ENCODE measurements at regions not wholly inside any gene's neighbourhood (a gene's known extent, or its start where the extent isn't known, plus 50 kb on each side); places are given as distances from the start of the nearest gene placed in this dataset.
"Not testable (repeated sequence)": the region's sequence is repeated elsewhere in the genome, so short reads cannot be mapped to it uniquely, and the experiment has no call there.

- no peak for DNase-seq
These were observed 181.7 kb downstream of the ALG10 start for GRCh38 chr12:34203866-34204620.

DNA sequence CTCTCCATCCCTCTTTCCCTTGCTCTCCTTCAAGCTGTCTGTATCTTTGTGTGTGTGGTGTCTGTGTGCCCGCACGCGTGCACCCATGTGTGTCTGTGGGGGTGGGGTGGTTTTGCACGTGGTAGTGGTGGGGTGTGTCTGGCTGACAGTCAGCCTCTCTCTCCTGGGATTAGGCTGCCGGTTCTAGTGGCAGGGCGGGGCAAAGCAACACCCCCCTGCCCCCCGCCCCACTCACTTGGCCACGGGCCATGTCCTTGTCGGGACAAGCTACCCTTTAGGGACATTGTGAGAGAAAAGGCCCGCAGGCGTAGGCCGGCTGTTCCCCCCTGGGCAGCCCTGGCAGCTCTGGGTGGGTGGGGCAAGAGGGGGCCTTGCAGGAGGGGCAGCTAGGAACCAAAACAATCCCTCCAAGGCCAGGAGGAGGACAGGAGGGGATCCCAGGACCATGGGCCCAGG is 182.6 kb downstream of the ALG10 start:
- no peak for DNase-seq

DNA sequence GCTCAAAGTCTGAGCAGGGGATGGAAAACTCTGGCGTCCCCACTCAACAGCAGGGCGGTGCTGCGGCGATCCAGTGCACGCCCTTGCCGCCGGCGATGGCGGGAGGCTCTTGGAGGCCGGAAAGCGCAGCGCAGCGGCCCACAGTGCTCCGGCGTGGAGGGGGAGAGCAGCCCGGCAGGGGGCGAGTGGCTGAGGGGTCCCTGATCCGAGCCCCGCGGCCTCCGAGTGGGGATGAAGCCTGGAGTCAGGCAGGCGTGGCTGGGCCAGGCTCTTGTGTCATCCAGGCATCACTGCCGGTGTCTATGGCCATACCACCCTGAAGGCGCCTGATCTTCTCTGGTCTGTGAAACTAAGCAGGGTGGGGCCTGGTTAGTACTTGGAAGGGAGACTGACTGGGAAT is 183.1 kb downstream of the ALG10 start:
- no peak for DNase-seq

- no peak for DNase-seq
These were observed 183.9 kb downstream of the ALG10 start for GRCh38 chr12:34206061-34206785.

- DNase-seq = no peak
These were observed 185.6 kb downstream of the ALG10 start for GRCh38 chr12:34207858-34208257.

- no peak for DNase-seq
These were observed 186.3 kb downstream of the ALG10 start for GRCh38 chr12:34208331-34209258.

DNA sequence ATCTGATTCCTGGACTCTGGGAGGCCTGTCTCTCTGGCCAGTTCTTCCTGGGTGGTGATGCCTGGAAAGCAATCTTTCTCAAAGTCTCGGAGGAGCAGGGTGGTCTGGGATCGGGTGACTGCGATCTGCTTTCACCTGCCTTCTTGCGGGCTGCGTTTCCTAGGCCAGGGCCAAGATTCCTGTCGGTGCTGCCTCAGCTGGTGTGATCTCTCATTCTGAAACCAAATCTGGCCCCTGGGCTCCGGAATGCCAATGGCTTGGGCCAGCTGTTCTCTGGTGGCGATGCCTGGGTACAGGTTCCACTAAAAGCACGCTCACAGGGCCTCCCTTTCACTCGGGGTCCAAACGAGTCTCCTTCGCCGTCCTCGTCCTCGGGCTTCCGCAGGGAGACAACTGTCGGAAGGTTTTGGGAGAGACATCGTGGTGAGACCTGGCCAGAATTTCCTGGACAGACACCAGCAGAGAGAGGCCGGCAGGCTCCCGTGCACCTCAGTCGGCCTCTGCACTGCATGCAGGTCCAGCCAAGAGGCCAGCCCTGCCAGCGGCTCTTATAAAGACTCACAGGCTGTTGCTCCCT is 187.1 kb downstream of the ALG10 start:
- DNase-seq = no peak

- DNase-seq = no peak
These were observed 187.9 kb downstream of the ALG10 start for GRCh38 chr12:34210183-34210582.

DNA sequence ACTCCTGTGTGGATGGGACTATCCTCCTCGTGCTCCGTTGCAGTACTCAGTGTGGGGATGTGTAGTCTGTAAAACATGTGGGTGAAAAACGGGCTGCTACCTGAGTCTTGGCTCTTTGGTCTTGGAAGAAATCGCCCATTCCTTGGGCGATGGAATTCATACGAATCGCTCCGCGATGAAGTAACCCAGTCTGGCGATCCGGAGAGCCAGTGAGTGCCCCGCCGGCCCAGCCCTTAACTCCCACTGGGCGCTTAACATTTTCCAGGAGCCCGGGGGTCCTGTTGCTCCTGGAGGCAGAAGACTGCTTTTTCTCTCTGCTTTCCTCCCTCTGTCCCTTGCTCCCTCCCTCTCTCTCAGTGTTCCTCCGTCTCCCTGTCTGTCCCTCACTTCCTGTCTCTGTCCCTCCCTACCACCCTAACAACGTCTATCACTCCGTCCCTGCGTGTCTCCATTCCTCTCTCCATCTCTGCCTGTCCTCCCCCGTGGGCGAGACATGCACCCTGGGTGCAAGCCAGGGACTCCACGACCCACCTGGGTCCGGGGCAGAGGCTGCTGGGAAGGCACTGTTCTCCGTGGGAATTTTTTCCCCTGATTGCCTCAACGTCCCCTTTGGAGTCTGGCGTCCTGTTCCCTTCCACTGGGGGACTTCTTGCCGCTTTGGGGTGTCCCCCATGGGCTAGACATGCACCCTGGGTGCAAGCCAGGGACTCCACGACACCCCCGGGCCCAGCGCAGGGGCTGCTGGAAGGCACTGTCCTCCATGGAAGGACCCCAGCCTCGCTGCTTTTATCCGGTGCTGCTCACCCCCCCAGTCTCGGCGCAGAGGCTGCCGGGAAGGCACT is 188.6 kb downstream of the ALG10 start:
- DNase-seq = no peak

DNA sequence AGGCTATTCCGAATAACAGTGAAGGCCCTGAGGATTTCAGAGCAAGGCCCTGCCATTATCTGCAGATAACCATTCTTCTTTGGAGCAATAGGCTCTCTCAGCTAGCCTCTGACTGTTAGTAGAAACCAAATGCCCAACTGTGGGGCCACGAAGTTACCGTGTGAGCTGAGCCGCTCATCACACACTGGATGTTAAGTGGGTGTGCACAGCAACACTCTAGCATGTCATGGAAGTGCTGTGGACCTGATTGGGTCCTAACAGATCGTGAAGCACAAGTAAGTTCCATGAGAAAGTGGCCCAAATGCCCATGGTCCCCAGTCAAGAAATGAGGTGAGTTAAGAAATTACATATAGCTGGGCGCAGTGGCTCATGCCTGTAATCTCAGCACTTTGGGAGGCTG is 190.4 kb downstream of the ALG10 start:
- DNase-seq = no peak

GRCh38 chr12:34214011-34214410 is 191.7 kb downstream of the ALG10 start:
- no peak for DNase-seq

DNA sequence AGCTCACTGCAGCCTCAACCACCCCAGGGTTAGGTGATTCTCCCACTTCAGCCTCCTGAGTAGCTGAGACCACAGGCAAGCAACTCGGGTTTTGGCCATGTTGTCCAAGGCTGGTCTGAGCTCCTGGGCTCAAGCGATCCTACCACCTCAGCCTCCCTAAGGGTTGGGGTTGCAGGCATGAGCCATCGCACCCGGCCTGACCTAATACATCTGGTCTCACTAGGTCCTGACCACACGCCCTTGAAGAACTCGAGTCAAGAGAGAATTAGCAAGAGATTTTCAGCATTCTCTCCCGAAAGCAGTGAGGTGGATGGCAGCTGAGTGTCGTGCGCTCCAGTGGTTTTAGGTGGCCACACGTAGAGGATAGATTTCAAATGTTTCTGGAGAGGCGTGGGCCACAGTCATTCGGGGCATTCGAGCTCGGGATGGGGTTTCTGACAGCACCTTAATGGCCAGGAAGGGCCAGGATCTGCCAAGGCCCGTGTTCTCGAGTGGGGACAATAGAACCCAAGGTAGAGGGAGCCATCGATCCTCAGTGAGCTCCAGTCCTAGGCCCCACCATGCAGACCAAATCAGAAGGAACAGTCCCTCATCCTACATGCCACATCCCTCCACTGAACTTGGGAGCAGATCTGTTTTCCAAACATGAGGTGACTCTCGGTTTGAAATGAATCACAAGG is 193.1 kb downstream of the ALG10 start:
- no peak for DNase-seq

- no peak for DNase-seq
These were observed 193.6 kb downstream of the ALG10 start for GRCh38 chr12:34215893-34216285.

GRCh38 chr12:34217660-34218059 is 195.4 kb downstream of the ALG10 start:
- no peak for DNase-seq

- peak; percentile 50 for DNase-seq
These were observed 196.1 kb downstream of the ALG10 start for GRCh38 chr12:34218193-34219045.

GRCh38 chr12:34219046-34219770 is 196.9 kb downstream of the ALG10 start:
- no peak for DNase-seq

DNA sequence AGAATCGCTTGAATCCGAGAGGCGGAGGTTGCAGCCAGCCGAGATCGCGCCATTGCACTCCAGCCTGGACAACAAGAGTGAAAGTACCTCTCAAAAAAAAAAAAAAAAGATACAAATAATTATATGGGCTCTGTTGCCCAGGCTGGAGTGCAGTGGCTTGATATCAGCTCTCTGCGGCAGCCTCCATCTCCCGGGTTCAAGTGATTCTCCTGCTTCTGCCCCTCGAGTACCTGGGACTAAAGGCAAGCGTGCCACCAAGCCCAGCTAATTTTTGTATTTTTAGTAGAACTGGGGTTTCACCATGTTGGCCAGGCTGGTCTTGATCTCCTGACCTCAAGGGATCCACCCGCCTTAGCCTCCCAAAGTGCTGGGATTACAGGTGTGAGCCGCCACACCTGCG is 197.8 kb downstream of the ALG10 start:
- not testable (repeated sequence) for DNase-seq

- no peak for DNase-seq
These were observed 201.3 kb downstream of the ALG10 start for GRCh38 chr12:34223640-34224039.

DNA sequence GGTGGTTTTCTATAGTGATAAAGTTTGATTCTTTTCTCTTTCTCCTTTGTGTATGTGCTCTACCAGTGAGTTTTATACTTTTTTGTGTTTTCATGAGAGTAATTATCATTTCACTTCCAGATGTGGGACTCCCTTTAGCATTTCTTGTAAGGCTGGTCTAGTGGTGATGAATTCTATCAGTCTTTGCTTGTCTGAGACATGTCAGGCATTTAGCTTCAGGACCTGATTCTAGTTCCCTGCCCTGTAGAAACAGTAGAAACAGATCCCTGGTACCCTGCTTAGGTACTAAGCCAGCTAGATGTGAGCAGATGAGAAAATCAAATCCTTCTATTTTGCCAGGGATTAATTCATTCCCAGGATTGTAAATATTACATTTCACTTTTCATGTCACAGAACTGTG is 203.7 kb downstream of the ALG10 start:
- not testable (repeated sequence) for DNase-seq

GRCh38 chr12:34228046-34228445 is 205.8 kb downstream of the ALG10 start:
- DNase-seq = not testable (repeated sequence)

Measured in T1000 (cell line).